K562 (cell line): ENCODE measurements at regions not wholly inside any gene's neighbourhood (a gene's known extent, or its start where the extent isn't known, plus 50 kb on each side); places are given as distances from the start of the nearest gene placed in this dataset.

Source experiments
- CEBPG ChIP-seq, 3 experiments: fragments of 200-800 bp in 1 of 3; sonication (Bioruptor generic) in 1 of 3; sonication (generic) in 1 of 3; formaldehyde crosslinking in 1 of 3; IDR thresholded peaks in 2 of 3; conservative IDR thresholded peaks in 1 of 3; 2 replicates each; pipeline versions ENCODE4 v1.6.1 to v1.8.0; 2016 to 2022; ENCODE audit warnings: missing compliant biosample characterization in 2 of 3, missing genetic modification characterization in 2 of 3, mild to moderate bottlenecking in 1 of 3, missing genetic modification reagents in 1 of 3
- CREM ChIP-seq: IDR thresholded peaks from 2 replicates; pipeline ENCODE4 v1.6.1; 2014; ENCODE audit warnings: antibody characterized with exemption, low read depth
- KDM2B ChIP-seq: fragments of 250-450 bp; sonication (Bioruptor Pico); IDR thresholded peaks from 2 replicates; pipeline ENCODE4 v1.8.0; 2021; ENCODE audit warnings: mild to moderate bottlenecking, moderate library complexity
- KLF1 ChIP-seq: fragments of 450-650 bp; IDR thresholded peaks from 2 replicates; pipeline ENCODE4 v1.6.1; 2016; ENCODE audit warnings: missing genetic modification characterization, missing compliant biosample characterization
- KLF13 ChIP-seq: fragments of 450-650 bp; IDR thresholded peaks from 2 replicates; pipeline ENCODE4 v1.6.1; 2016; ENCODE audit warnings: missing genetic modification characterization, low read depth, mild to moderate bottlenecking, missing compliant biosample characterization, moderate library complexity, borderline replicate concordance
- KLF16 ChIP-seq: IDR thresholded peaks from 2 replicates; pipeline ENCODE4 v1.6.1; 2016; ENCODE audit warnings: antibody characterized with exemption
- MAZ ChIP-seq, 2 experiments: fragments of 450-650 bp in 1 of 2; sonication (generic) in 1 of 2; formaldehyde crosslinking; IDR thresholded peaks in 1 of 2; conservative IDR thresholded peaks in 1 of 2; 2 replicates each; pipeline versions ENCODE4 v1.4.0 to v1.5.0; 2020; ENCODE audit warnings: mild to moderate bottlenecking in 1 of 2, missing genetic modification reagents in 1 of 2
- MCM7 ChIP-seq, 2 experiments: fragments of 450-650 bp; IDR thresholded peaks; 2 replicates each; pipeline ENCODE4 v1.6.1; 2016 to 2018
- MTF1 ChIP-seq: fragments of 250-450 bp; sonication (Bioruptor Pico); IDR thresholded peaks from 2 replicates; pipeline ENCODE4 v1.9.0; 2021; ENCODE audit warnings: moderate library complexity, mild to moderate bottlenecking, inconsistent platforms, borderline replicate concordance
- SP1 ChIP-seq: sonication (generic); formaldehyde crosslinking; IDR thresholded peaks from 2 replicates; pipeline ENCODE4 v1.8.1; 2022; ENCODE audit warnings: mild to moderate bottlenecking, missing genetic modification reagents
- TCF3 ChIP-seq: sonication (generic); formaldehyde crosslinking; IDR thresholded peaks from 2 replicates; pipeline ENCODE4 v1.4.0; 2020; ENCODE audit warnings: mild to moderate bottlenecking, missing genetic modification reagents
- ZNF507 ChIP-seq: conservative IDR thresholded peaks from 2 replicates; pipeline ENCODE4 v1.6.1; 2017; ENCODE audit warnings: missing genetic modification characterization, missing compliant biosample characterization
- ZNF586 ChIP-seq: fragments of 450-650 bp; formaldehyde crosslinking; conservative IDR thresholded peaks from 2 replicates; pipeline ENCODE4 v1.4.0; 2020; ENCODE audit warnings: mild to moderate bottlenecking, moderate library complexity
- TF ChIP-seq, protein P1 (sequence below): fragments of 450-650 bp; conservative IDR thresholded peaks from 2 replicates; pipeline ENCODE4 v1.6.1; 2016; ENCODE audit warnings: missing genetic modification characterization, low read depth, mild to moderate bottlenecking, control low read depth, missing compliant biosample characterization
- TF ChIP-seq, protein P2 (sequence below): fragments of 450-650 bp; formaldehyde crosslinking; IDR thresholded peaks from 2 replicates; pipeline ENCODE4 v1.4.0; 2020; ENCODE audit warnings: mild to moderate bottlenecking, moderate library complexity
- TF ChIP-seq, protein P3 (sequence below): sonication (generic); formaldehyde crosslinking; IDR thresholded peaks from 2 replicates; pipeline ENCODE4 v1.8.1; 2023; ENCODE audit warnings: mild to moderate bottlenecking, missing genetic modification reagents
- TF ChIP-seq, protein P4 (sequence below): fragments of 250-450 bp; sonication (Bioruptor Pico); IDR thresholded peaks from 2 replicates; pipeline ENCODE4 v1.8.0; 2021; ENCODE audit warnings: moderate library complexity, mild to moderate bottlenecking, inconsistent platforms
- TF ChIP-seq, protein P5 (sequence below): sonication (generic); formaldehyde crosslinking; IDR thresholded peaks from 2 replicates; pipeline ENCODE4 v1.8.1; 2022; ENCODE audit warnings: missing genetic modification reagents
- TF ChIP-seq, protein P6 (sequence below): fragments of 250-450 bp; sonication (Bioruptor Pico); IDR thresholded peaks from 2 replicates; pipeline ENCODE4 v1.4.0; 2020

DNA sequence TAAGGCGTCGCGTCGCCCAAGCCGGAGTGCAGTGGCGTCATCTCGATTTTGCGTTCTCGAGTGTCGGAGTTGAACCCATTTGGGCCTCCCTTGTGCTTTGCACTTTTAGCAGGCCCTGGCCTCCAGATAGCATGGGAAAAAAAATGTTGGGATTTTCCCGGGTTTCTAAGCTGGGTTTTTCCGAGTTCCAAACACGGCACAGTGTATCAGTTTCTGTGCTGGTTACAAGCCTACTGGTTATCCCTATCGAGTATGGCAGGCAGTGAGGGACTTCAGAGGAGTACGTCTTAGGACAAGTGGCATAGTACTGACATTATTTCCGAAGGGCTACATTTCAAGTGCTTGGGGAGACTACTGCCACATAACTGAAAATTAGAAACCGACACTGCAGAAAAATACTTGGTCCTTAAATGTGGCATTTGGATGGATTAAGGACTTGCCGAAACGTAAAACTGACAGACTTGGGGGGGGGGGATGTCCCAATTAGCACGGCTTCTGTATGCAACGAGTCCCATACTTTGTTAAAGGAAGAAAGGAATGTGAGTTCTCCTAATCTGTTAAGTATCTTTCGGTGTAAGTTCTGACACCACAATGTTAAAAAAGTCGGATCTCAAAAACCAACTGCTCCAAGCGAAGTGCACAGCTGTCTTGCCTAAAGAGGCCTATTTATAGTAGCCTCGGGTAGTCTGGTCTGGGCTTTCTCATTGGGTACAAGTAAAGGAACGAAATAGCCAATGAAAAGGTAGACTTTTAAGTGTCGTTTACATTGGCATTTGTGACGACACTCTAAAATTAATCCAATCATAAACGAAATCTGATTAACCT, 70.2 kb downstream of the HFE start (continued):
- TF ChIP-seq, protein P1, sequence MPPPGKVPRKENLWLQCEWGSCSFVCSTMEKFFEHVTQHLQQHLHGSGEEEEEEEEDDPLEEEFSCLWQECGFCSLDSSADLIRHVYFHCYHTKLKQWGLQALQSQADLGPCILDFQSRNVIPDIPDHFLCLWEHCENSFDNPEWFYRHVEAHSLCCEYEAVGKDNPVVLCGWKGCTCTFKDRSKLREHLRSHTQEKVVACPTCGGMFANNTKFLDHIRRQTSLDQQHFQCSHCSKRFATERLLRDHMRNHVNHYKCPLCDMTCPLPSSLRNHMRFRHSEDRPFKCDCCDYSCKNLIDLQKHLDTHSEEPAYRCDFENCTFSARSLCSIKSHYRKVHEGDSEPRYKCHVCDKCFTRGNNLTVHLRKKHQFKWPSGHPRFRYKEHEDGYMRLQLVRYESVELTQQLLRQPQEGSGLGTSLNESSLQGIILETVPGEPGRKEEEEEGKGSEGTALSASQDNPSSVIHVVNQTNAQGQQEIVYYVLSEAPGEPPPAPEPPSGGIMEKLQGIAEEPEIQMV (tag), result 0 out of 2 replicates have a peak, but pooled peaks have one; percentile 20
- TF ChIP-seq CEBPG (CRISPR knock-in tag; IDR thresholded peaks at IDR 0.05), result peak; percentile 37; the same call in 1 of the 2 replicates
- TF ChIP-seq CEBPG (tag; conservative IDR thresholded peaks at IDR 0.05 in 1 of 2, IDR thresholded peaks at IDR 0.05 in 1 of 2), result no peak; a peak in 1 of 4 replicates
- no peak; the same call in none of the 2 replicates for TF ChIP-seq SP1
- TF ChIP-seq MAZ (CRISPR knock-in tag; conservative IDR thresholded peaks at IDR 0.05 in 1 of 2, IDR thresholded peaks at IDR 0.05 in 1 of 2), result peak; percentile 37 to 86; a peak in 3 of 4 replicates
- TF ChIP-seq KLF16, result peak; percentile 40; the same call in 1 of the 2 replicates
- TF ChIP-seq TCF3 (CRISPR knock-in tag), result no peak
- TF ChIP-seq, protein P2, sequence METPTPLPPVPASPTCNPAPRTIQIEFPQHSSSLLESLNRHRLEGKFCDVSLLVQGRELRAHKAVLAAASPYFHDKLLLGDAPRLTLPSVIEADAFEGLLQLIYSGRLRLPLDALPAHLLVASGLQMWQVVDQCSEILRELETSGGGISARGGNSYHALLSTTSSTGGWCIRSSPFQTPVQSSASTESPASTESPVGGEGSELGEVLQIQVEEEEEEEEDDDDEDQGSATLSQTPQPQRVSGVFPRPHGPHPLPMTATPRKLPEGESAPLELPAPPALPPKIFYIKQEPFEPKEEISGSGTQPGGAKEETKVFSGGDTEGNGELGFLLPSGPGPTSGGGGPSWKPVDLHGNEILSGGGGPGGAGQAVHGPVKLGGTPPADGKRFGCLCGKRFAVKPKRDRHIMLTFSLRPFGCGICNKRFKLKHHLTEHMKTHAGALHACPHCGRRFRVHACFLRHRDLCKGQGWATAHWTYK, result peak; percentile 93
- TF ChIP-seq KDM2B (CRISPR knock-in tag), result no peak
- TF ChIP-seq, protein P3, sequence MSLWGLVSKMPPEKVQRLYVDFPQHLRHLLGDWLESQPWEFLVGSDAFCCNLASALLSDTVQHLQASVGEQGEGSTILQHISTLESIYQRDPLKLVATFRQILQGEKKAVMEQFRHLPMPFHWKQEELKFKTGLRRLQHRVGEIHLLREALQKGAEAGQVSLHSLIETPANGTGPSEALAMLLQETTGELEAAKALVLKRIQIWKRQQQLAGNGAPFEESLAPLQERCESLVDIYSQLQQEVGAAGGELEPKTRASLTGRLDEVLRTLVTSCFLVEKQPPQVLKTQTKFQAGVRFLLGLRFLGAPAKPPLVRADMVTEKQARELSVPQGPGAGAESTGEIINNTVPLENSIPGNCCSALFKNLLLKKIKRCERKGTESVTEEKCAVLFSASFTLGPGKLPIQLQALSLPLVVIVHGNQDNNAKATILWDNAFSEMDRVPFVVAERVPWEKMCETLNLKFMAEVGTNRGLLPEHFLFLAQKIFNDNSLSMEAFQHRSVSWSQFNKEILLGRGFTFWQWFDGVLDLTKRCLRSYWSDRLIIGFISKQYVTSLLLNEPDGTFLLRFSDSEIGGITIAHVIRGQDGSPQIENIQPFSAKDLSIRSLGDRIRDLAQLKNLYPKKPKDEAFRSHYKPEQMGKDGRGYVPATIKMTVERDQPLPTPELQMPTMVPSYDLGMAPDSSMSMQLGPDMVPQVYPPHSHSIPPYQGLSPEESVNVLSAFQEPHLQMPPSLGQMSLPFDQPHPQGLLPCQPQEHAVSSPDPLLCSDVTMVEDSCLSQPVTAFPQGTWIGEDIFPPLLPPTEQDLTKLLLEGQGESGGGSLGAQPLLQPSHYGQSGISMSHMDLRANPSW (CRISPR knock-in tag), result no peak; the same call in 1 of the 2 replicates
- no peak for TF ChIP-seq MCM7 (IDR thresholded peaks at IDR 0.05)
- TF ChIP-seq, protein P4, sequence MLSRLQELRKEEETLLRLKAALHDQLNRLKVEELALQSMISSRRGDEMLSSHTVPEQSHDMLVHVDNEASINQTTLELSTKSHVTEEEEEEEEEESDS, result no peak
- peak; percentile 93 for TF ChIP-seq ZNF586 (CRISPR knock-in tag)
- TF ChIP-seq, protein P5, sequence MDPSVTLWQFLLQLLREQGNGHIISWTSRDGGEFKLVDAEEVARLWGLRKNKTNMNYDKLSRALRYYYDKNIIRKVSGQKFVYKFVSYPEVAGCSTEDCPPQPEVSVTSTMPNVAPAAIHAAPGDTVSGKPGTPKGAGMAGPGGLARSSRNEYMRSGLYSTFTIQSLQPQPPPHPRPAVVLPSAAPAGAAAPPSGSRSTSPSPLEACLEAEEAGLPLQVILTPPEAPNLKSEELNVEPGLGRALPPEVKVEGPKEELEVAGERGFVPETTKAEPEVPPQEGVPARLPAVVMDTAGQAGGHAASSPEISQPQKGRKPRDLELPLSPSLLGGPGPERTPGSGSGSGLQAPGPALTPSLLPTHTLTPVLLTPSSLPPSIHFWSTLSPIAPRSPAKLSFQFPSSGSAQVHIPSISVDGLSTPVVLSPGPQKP (CRISPR knock-in tag), result no peak
- no peak for TF ChIP-seq ZNF507 (tag)
- no peak for TF ChIP-seq KLF13 (tag)
- TF ChIP-seq, protein P6, sequence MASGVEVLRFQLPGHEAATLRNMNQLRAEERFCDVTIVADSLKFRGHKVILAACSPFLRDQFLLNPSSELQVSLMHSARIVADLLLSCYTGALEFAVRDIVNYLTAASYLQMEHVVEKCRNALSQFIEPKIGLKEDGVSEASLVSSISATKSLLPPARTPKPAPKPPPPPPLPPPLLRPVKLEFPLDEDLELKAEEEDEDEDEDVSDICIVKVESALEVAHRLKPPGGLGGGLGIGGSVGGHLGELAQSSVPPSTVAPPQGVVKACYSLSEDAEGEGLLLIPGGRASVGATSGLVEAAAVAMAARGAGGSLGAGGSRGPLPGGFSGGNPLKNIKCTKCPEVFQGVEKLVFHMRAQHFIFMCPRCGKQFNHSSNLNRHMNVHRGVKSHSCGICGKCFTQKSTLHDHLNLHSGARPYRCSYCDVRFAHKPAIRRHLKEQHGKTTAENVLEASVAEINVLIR (CRISPR knock-in tag), result no peak
- TF ChIP-seq CREM, result peak; percentile 3; the same call in 1 of the 2 replicates
- TF ChIP-seq MTF1 (CRISPR knock-in tag), result no peak
- TF ChIP-seq KLF1, result no peak
